ENCODE measurements at regions not wholly inside any gene's neighbourhood (a gene's known extent, or its start where the extent isn't known, plus 50 kb on each side); places are given as distances from the start of the nearest gene placed in this dataset.

DNA sequence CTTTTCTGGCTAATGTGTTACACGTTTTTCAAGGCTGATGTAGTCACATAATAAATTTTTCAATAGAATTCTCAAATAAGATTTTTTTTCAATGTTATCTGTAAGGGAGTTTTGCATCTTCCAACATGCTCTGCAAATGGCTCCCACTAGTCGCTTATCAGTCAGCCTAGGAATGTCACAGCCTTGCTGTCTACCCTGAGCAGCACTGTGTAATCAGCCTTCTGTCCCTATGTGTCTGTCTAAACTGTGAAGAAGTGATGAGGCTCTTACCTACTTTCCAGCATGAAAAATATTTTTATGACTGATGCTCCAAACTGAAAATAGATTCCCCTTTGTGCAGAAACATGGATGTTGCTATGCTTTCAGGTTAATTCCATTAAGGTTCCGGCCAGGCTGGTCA is 75.1 kb upstream of the FAM216B start:
- Histone ChIP-seq H3K4me3 (no peak overlapping the region), H3K9me3 (no peaks in the 10 kb centered on the region), H3K4me1 (no peaks in the 10 kb centered on the region), H3K36me3 (no peaks in the 10 kb centered on the region), H3K27me3 (no peaks in the 10 kb centered on the region), H3K27ac (no peak overlapping the region)
- WGBS, 2 donors: 60 to 77% methylated on average over 3 of the region's 3 CpGs
- DNase-seq (ENCODE audit: low spot score in 2 of 2): no peak
- TF ChIP-seq EP300 (IDR thresholded peaks at IDR 0.05) (no peak), CTCF (IDR thresholded peaks at IDR 0.05) (no peak), POLR2A (IDR thresholded peaks at IDR 0.05) (no peak)

- TF ChIP-seq POLR2A (IDR thresholded peaks at IDR 0.05) (no peak), EP300 (IDR thresholded peaks at IDR 0.05) (no peak), CTCF (IDR thresholded peaks at IDR 0.05) (no peak)
- Histone ChIP-seq H3K9me3 (no peaks in the 10 kb centered on the region), H3K27ac (no peak overlapping the region), H3K4me3 (no peak overlapping the region), H3K36me3 (no peaks in the 10 kb centered on the region), H3K27me3 (no peaks in the 10 kb centered on the region), H3K4me1 (no peaks in the 10 kb centered on the region)
- no peak for DNase-seq (ENCODE audit: low spot score in 2 of 2)
- WGBS, 2 donors: 49 to 64% methylated on average over 4 of the region's 4 CpGs
Measured at GRCh38 chr13:42707048-42707447, 74.3 kb upstream of the FAM216B start.

- Histone ChIP-seq H3K27ac (no peak overlapping the region), H3K4me1 (no peaks in the 10 kb centered on the region), H3K36me3 (no peaks in the 10 kb centered on the region), H3K4me3 (no peak overlapping the region), H3K27me3 (no peaks in the 10 kb centered on the region), H3K9me3 (no peaks in the 10 kb centered on the region)
- WGBS, 2 donors: 81 to 84% methylated on average over 4 of the region's 4 CpGs
- DNase-seq (ENCODE audit: low spot score in 2 of 2): no peak
- TF ChIP-seq EP300 (IDR thresholded peaks at IDR 0.05): no peak
- no peak for TF ChIP-seq CTCF (IDR thresholded peaks at IDR 0.05)
- TF ChIP-seq POLR2A (IDR thresholded peaks at IDR 0.05): no peak
Measured at GRCh38 chr13:42707586-42707985, 73.8 kb upstream of the FAM216B start.

DNA sequence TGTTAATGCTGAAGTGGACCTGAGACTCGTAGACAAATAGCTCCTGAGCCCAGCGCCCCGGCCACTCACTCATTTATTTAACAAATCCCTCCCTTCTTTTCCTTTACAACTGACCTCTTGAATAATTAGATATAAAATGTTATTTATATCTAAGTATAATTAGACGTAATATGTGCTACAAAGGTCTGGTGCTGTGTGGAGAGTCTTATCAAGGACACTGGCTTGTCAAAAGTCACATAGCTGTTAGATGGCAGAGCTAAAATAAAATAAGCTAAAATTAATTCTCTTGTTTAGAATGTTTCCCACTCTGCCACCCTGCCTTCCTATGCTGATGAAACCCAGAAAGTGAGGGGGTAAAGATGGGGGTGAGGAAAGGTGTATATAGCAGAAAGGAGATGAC is 73.0 kb upstream of the FAM216B start:
- 93% methylated on average over 4 of the region's 4 CpGs for WGBS, 2 donors
- H3K27me3 ChIP-seq: no peaks in the 10 kb centered on the region
- H3K4me3 ChIP-seq: no peak overlapping the region
- TF ChIP-seq EP300 (IDR thresholded peaks at IDR 0.05) (no peak), CTCF (IDR thresholded peaks at IDR 0.05) (no peak), POLR2A (IDR thresholded peaks at IDR 0.05) (no peak)
- H3K4me1 ChIP-seq: no peaks in the 10 kb centered on the region
- no peaks in the 10 kb centered on the region for H3K9me3 ChIP-seq
- no peak overlapping the region for H3K27ac ChIP-seq
- DNase-seq (ENCODE audit: low spot score in 2 of 2): no peak
- no peaks in the 10 kb centered on the region for H3K36me3 ChIP-seq

- H3K9me3 ChIP-seq: no peaks in the 10 kb centered on the region
- DNase-seq (ENCODE audit: low spot score in 2 of 2): no peak
- 88 to 91% methylated on average over 2 of the region's 2 CpGs for WGBS, 2 donors
- no peak for TF ChIP-seq CTCF (IDR thresholded peaks at IDR 0.05)
- TF ChIP-seq POLR2A (IDR thresholded peaks at IDR 0.05): no peak
- TF ChIP-seq EP300 (IDR thresholded peaks at IDR 0.05): no peak
- H3K27me3 ChIP-seq: no peaks in the 10 kb centered on the region
- no peaks in the 10 kb centered on the region for H3K4me1 ChIP-seq
- H3K4me3 ChIP-seq: no peak overlapping the region
- H3K27ac ChIP-seq: no peak overlapping the region
- H3K36me3 ChIP-seq: no peaks in the 10 kb centered on the region
Measured at GRCh38 chr13:42709276-42709675, 72.1 kb upstream of the FAM216B start.
